ENCODE measurements at regions not wholly inside any gene's neighbourhood (a gene's known extent, or its start where the extent isn't known, plus 50 kb on each side); places are given as distances from the start of the nearest gene placed in this dataset.

GRCh38 chr10:55628260-55628701 lies 732.8 kb downstream of the ZWINT start (continued):
- TF ChIP-seq EGR1 (IDR thresholded peaks at IDR 0.05; ENCODE audit: borderline replicate concordance, low read depth, low read length) (no peak), RAD21 (IDR thresholded peaks at IDR 0.05 in 1 of 2, conservative IDR thresholded peaks at IDR 0.05 in 1 of 2; ENCODE audit: low read depth in 2 of 2, low read length in 2 of 2) (peak in 1 of 2 experiments; percentile 22; a peak in 1 of 4 replicates), HDAC2 (IDR thresholded peaks at IDR 0.05; ENCODE audit: borderline replicate concordance in 1 of 2, low read depth in 2 of 2, low read length in 2 of 2) (peak in 1 of 2 experiments; percentile 75; a peak in 1 of 4 replicates), SIRT6 (IDR thresholded peaks at IDR 0.05; ENCODE audit: low read length) (no peak), ASH2L (IDR thresholded peaks at IDR 0.05; ENCODE audit: low read length) (peak; percentile 33), RNF2 (IDR thresholded peaks at IDR 0.05; ENCODE audit: borderline replicate concordance, low read depth, low read length, missing control alignments, poor library complexity, severe bottlenecking) (peak; percentile 38), NANOG (IDR thresholded peaks at IDR 0.05; ENCODE audit: insufficient read depth, low read depth, low read length, poor library complexity, severe bottlenecking) (no peak), TEAD4 (IDR thresholded peaks at IDR 0.05; ENCODE audit: low read depth, low read length) (0 out of 2 replicates have a peak, but pooled peaks have one; percentile 27), SP1 (IDR thresholded peaks at IDR 0.05; ENCODE audit: low read depth, low read length) (no peak), CTBP2 (IDR thresholded peaks at IDR 0.05; ENCODE audit: borderline replicate concordance, insufficient read depth, insufficient read length, low read length) (no peak), PHF8 (conservative IDR thresholded peaks at IDR 0.05; ENCODE audit: low read depth, low read length) (0 out of 2 replicates have a peak, but pooled peaks have one; percentile 11), TAF1 (IDR thresholded peaks at IDR 0.05; ENCODE audit: low read depth, low read length) (peak; percentile 41; the same call in 1 of the 2 replicates), BACH1 (IDR thresholded peaks at IDR 0.05; ENCODE audit: low read length) (no peak), CHD1 (IDR thresholded peaks at IDR 0.05; ENCODE audit: low read depth, low read length) (no peak), ZNF274 (IDR thresholded peaks at IDR 0.05; ENCODE audit: borderline replicate concordance, extremely low read depth, low read length) (no peak), JUND (IDR thresholded peaks at IDR 0.05; ENCODE audit: low read length) (no peak), USF2 (IDR thresholded peaks at IDR 0.05; ENCODE audit: low read length) (no peak), BCL11A (IDR thresholded peaks at IDR 0.05; ENCODE audit: low read depth in 2 of 2, low read length in 2 of 2) (no peak), GABPA (IDR thresholded peaks at IDR 0.05; ENCODE audit: borderline replicate concordance, insufficient read depth, low read length) (no peak), POU5F1 (IDR thresholded peaks at IDR 0.05; ENCODE audit: low read depth, low read length) (no peak), KDM4A (IDR thresholded peaks at IDR 0.05; ENCODE audit: low read depth, low read length, severe bottlenecking) (peak; percentile 87)

All from H1 (cell line).